ENCODE measurements at regions not wholly inside any gene's neighbourhood (a gene's known extent, or its start where the extent isn't known, plus 50 kb on each side); places are given as distances from the start of the nearest gene placed in this dataset.

DNA sequence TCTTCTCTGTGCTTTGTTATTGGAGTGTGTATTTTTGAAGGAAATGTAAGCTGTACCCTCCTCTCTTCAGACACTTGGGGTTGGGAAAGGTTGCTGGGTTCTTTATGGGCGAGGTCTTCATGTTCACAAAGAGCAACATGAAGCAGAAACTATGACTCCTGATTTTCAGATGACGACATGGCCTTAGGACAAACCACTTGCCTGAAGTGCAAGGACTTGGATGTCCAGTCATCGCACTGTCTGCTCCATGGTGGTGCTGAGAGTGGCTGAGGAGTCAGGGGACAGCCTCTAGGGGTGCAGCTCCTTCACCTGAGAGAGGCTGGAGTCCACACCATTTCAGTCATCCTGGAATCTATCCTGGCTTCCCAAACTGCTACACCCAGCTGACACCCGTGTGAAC is 183.9 kb upstream of the CDH5 start:
- Histone ChIP-seq H2AK5ac (ENCODE audit: low read depth, low read length) (no peak overlapping the region), H2BK12ac (ENCODE audit: low read depth, low read length) (no peak overlapping the region), H3K27me3 (replicated peaks in 1 of 4; ENCODE audit: control insufficient read depth in 3 of 4, extremely low read depth in 1 of 4, insufficient read depth in 3 of 4, low read length in 3 of 4) (no peaks in the 10 kb centered on the region), H3K56ac (replicated peaks; ENCODE audit: insufficient read length, low read depth, low read length) (no peak overlapping the region), H3K79me2 (ENCODE audit: control insufficient read depth in 1 of 2, insufficient read depth in 2 of 2, low read length in 2 of 2) (no peaks in the 10 kb centered on the region), H2BK20ac (ENCODE audit: low read length) (no peak overlapping the region), H3K27ac (ENCODE audit: low read depth, low read length) (no peak overlapping the region), H3K14ac (ENCODE audit: insufficient read length) (no peak overlapping the region), H4K20me1 (replicated peaks in 1 of 2; ENCODE audit: control insufficient read depth in 1 of 2, insufficient read depth in 2 of 2, low read length in 2 of 2) (no peaks in the 10 kb centered on the region), H4K91ac (replicated peaks; ENCODE audit: insufficient read length, low read length) (no peak overlapping the region), H3K4me2 (ENCODE audit: insufficient read depth in 1 of 2, low read depth in 2 of 2, low read length in 2 of 2) (no peak overlapping the region), H3K9ac (replicated peaks in 1 of 4; ENCODE audit: extremely low read depth in 1 of 4, low read depth in 3 of 4, low read length in 3 of 4) (no peak overlapping the region), H3K79me1 (ENCODE audit: low read depth, low read length) (no peaks in the 10 kb centered on the region), H3K4me1 (replicated peaks in 1 of 4; ENCODE audit: control insufficient read depth in 3 of 4, insufficient read depth in 4 of 4, low read length in 3 of 4) (no peaks in the 10 kb centered on the region), H3K23ac (ENCODE audit: insufficient read length) (no peak overlapping the region), H2BK5ac (ENCODE audit: low read depth, low read length) (no peak overlapping the region), H2AFZ (ENCODE audit: low read length) (no peak overlapping the region), H2BK15ac (ENCODE audit: low read length) (no peak overlapping the region), H3K4ac (replicated peaks; ENCODE audit: insufficient read length, low read depth, low read length) (no peak overlapping the region), H4K5ac (ENCODE audit: insufficient read length, low read depth, low read length) (no peak overlapping the region), H3K23me2 (ENCODE audit: low read depth, low read length) (no peaks in the 10 kb centered on the region; the same call in 1 of the 2 replicates), H4K8ac (ENCODE audit: extremely low read depth, insufficient read depth, low read length) (no peak overlapping the region), H3K9me3 (ENCODE audit: insufficient read depth in 2 of 2, low read depth in 1 of 2, low read length in 1 of 2) (peaks cover 0 to 6% of the 10 kb centered on the region in 2 experiments; a peak in 2 of 4 replicates), H3K18ac (ENCODE audit: extremely low read depth, low read length) (no peak overlapping the region), H3K4me3 (ENCODE audit: extremely low read depth in 1 of 4, insufficient read depth in 2 of 4, low read depth in 3 of 4, low read length in 4 of 4) (no peak overlapping the region), H2BK120ac (replicated peaks; ENCODE audit: low read depth, low read length) (no peak overlapping the region), H3K36me3 (ENCODE audit: control insufficient read depth in 2 of 4, insufficient read depth in 4 of 4, low read length in 3 of 4) (no peaks in the 10 kb centered on the region)
- TF ChIP-seq, protein P1, sequence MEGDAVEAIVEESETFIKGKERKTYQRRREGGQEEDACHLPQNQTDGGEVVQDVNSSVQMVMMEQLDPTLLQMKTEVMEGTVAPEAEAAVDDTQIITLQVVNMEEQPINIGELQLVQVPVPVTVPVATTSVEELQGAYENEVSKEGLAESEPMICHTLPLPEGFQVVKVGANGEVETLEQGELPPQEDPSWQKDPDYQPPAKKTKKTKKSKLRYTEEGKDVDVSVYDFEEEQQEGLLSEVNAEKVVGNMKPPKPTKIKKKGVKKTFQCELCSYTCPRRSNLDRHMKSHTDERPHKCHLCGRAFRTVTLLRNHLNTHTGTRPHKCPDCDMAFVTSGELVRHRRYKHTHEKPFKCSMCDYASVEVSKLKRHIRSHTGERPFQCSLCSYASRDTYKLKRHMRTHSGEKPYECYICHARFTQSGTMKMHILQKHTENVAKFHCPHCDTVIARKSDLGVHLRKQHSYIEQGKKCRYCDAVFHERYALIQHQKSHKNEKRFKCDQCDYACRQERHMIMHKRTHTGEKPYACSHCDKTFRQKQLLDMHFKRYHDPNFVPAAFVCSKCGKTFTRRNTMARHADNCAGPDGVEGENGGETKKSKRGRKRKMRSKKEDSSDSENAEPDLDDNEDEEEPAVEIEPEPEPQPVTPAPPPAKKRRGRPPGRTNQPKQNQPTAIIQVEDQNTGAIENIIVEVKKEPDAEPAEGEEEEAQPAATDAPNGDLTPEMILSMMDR (IDR thresholded peaks at IDR 0.05; ENCODE audit: control extremely low read depth in 1 of 3, insufficient read depth in 1 of 3, low read depth in 1 of 3, low read length in 3 of 3) = peak in 1 of 3 experiments; percentile 9; a peak in 1 of 4 replicates
- TF ChIP-seq RAD21 (IDR thresholded peaks at IDR 0.05 in 1 of 2, conservative IDR thresholded peaks at IDR 0.05 in 1 of 2; ENCODE audit: low read depth in 2 of 2, low read length in 2 of 2) = no peak
- FAIRE-seq (no peak), DNase-seq (ENCODE audit: low read depth in 1 of 2, low spot score in 2 of 2) (peak in 1 of 2 experiments; percentile 17)
- POLR2A ChIA-PET (ENCODE audit: partially characterized antibody) = no interaction called here
- 89% methylated on average over 4 of the region's 4 CpGs; no CpG with 5 or more reads in 1 of the 2 experiments for WGBS, 2 experiments (ENCODE audit: extremely low coverage in 1 of 2, insufficient coverage in 1 of 2, insufficient read length in 1 of 2, insufficient replicate concordance in 2 of 2, low coverage in 1 of 2, low lambda C conversion rate in 2 of 2, missing lambda C conversion rate in 1 of 2)
- CTCF ChIA-PET (ENCODE audit: partially characterized antibody) = interaction anchor here (0.8 to 1.4 kb wide), 2 partner anchors 93 to 160 kb away, joined by 3 read pairs; no protein-coding TSS in a partner anchor

All from H1 (cell line).